ENCODE measurements at regions not wholly inside any gene's neighbourhood (a gene's known extent, or its start where the extent isn't known, plus 50 kb on each side); places are given as distances from the start of the nearest gene placed in this dataset.

DNA sequence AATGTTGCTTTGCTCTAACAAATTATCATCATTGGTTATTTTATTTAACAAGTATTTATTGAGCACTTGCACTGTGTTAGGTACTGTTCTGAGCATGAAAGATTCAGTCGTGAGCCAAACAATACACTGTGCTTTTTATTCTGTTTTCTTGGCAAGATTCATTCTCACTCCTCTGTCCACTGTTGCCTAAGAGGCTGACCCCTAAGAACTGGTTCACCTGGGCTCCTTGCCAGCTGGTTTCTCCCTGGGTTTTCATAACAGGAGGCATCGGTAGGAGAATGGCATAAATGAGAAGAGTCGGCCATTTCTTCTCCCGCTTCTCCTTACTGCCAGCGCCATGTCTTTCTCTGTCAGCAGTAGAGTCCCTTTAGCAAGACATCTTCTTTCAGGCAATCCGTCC lies 243.7 kb upstream of the DIAPH2 start:
- H4K91ac ChIP-seq (replicated peaks; ENCODE audit: insufficient read length, low read length): no peak overlapping the region
- H2BK15ac ChIP-seq (ENCODE audit: low read length): no peak overlapping the region
- no peak overlapping the region for H4K8ac ChIP-seq (ENCODE audit: extremely low read depth, insufficient read depth, low read length)
- no peak overlapping the region for H3K4ac ChIP-seq (replicated peaks; ENCODE audit: insufficient read length, low read depth, low read length)
- H3K79me1 ChIP-seq (ENCODE audit: low read depth, low read length): no peaks in the 10 kb centered on the region
- WGBS, 2 experiments (ENCODE audit: extremely low coverage in 1 of 2, insufficient coverage in 1 of 2, insufficient read length in 1 of 2, insufficient replicate concordance in 2 of 2, low coverage in 1 of 2, low lambda C conversion rate in 2 of 2, missing lambda C conversion rate in 1 of 2): 97% methylated on average over 6 of the region's 6 CpGs; no CpG with 5 or more reads in 1 of the 2 experiments
- no peak overlapping the region for H3K23ac ChIP-seq (ENCODE audit: insufficient read length)
- no peaks in the 10 kb centered on the region for H4K20me1 ChIP-seq (replicated peaks in 1 of 2; ENCODE audit: control insufficient read depth in 1 of 2, insufficient read depth in 2 of 2, low read length in 2 of 2)
- DNase-seq (ENCODE audit: low read depth in 1 of 2, low spot score in 2 of 2) (no peak), FAIRE-seq (no peak)
- no peaks in the 10 kb centered on the region for H3K23me2 ChIP-seq (ENCODE audit: low read depth, low read length)
- H3K4me3 ChIP-seq (ENCODE audit: extremely low read depth in 1 of 4, insufficient read depth in 2 of 4, low read depth in 3 of 4, low read length in 4 of 4): no peak overlapping the region
- no peak overlapping the region for H2AFZ ChIP-seq (ENCODE audit: low read length)
- no peak overlapping the region for H2BK12ac ChIP-seq (ENCODE audit: low read depth, low read length)
- CTCF ChIA-PET (ENCODE audit: partially characterized antibody): no interaction called here
- no peak overlapping the region for H3K18ac ChIP-seq (ENCODE audit: extremely low read depth, low read length)
- H3K27ac ChIP-seq (ENCODE audit: low read depth, low read length): no peak overlapping the region
- H3K14ac ChIP-seq (ENCODE audit: insufficient read length): no peak overlapping the region
- no peak overlapping the region for H2AK5ac ChIP-seq (ENCODE audit: low read depth, low read length)
- no peaks in the 10 kb centered on the region for H3K4me1 ChIP-seq (replicated peaks in 1 of 4; ENCODE audit: control insufficient read depth in 3 of 4, insufficient read depth in 4 of 4, low read length in 3 of 4)
- no peaks in the 10 kb centered on the region for H3K9me3 ChIP-seq (ENCODE audit: insufficient read depth in 2 of 2, low read depth in 1 of 2, low read length in 1 of 2)
- H2BK5ac ChIP-seq (ENCODE audit: low read depth, low read length): no peak overlapping the region
- no peak overlapping the region for H3K4me2 ChIP-seq (ENCODE audit: insufficient read depth in 1 of 2, low read depth in 2 of 2, low read length in 2 of 2)
- no peaks in the 10 kb centered on the region for H3K79me2 ChIP-seq (ENCODE audit: control insufficient read depth in 1 of 2, insufficient read depth in 2 of 2, low read length in 2 of 2)
- H2BK20ac ChIP-seq (ENCODE audit: low read length): no peak overlapping the region
- no peaks in the 10 kb centered on the region for H3K27me3 ChIP-seq (replicated peaks in 1 of 4; ENCODE audit: control insufficient read depth in 3 of 4, extremely low read depth in 1 of 4, insufficient read depth in 3 of 4, low read length in 3 of 4)
- POLR2A ChIA-PET (ENCODE audit: partially characterized antibody): no interaction called here
- H3K9ac ChIP-seq (replicated peaks in 1 of 4; ENCODE audit: extremely low read depth in 1 of 4, low read depth in 3 of 4, low read length in 3 of 4): no peak overlapping the region
- no peak overlapping the region for H3K56ac ChIP-seq (replicated peaks; ENCODE audit: insufficient read length, low read depth, low read length)
- no peak overlapping the region for H2BK120ac ChIP-seq (replicated peaks; ENCODE audit: low read depth, low read length)
- no peak overlapping the region for H4K5ac ChIP-seq (ENCODE audit: insufficient read length, low read depth, low read length)
- H3K36me3 ChIP-seq (ENCODE audit: control insufficient read depth in 2 of 4, insufficient read depth in 4 of 4, low read length in 3 of 4): no peaks in the 10 kb centered on the region
- TF ChIP-seq CHD1 (IDR thresholded peaks at IDR 0.05; ENCODE audit: low read depth, low read length) (no peak), TCF12 (IDR thresholded peaks at IDR 0.05; ENCODE audit: low read depth, low read length) (no peak), RXRA (IDR thresholded peaks at IDR 0.05; ENCODE audit: insufficient read depth, low read depth, low read length) (no peak), POLR2A (IDR thresholded peaks at IDR 0.05; ENCODE audit: control extremely low read depth in 1 of 2, low read depth in 2 of 2, low read length in 2 of 2) (no peak), BACH1 (IDR thresholded peaks at IDR 0.05; ENCODE audit: low read length) (no peak), NANOG (IDR thresholded peaks at IDR 0.05; ENCODE audit: insufficient read depth, low read depth, low read length, poor library complexity, severe bottlenecking) (no peak), RNF2 (IDR thresholded peaks at IDR 0.05; ENCODE audit: borderline replicate concordance, low read depth, low read length, missing control alignments, poor library complexity, severe bottlenecking) (no peak), MAFK (IDR thresholded peaks at IDR 0.05; ENCODE audit: low read depth, low read length) (no peak), EP300 (IDR thresholded peaks at IDR 0.05; ENCODE audit: borderline replicate concordance in 1 of 2, low read depth in 2 of 2, low read length in 2 of 2) (no peak), RAD21 (IDR thresholded peaks at IDR 0.05 in 1 of 2, conservative IDR thresholded peaks at IDR 0.05 in 1 of 2; ENCODE audit: low read depth in 2 of 2, low read length in 2 of 2) (no peak), RBBP5 (IDR thresholded peaks at IDR 0.05; ENCODE audit: borderline replicate concordance, low read depth, low read length) (no peak), KDM5A (IDR thresholded peaks at IDR 0.05; ENCODE audit: low read length) (no peak), NRF1 (IDR thresholded peaks at IDR 0.05; ENCODE audit: low read depth, low read length) (no peak), TAF1 (IDR thresholded peaks at IDR 0.05; ENCODE audit: low read depth, low read length) (no peak), GABPA (IDR thresholded peaks at IDR 0.05; ENCODE audit: borderline replicate concordance, insufficient read depth, low read length) (no peak), SP1 (IDR thresholded peaks at IDR 0.05; ENCODE audit: low read depth, low read length) (no peak)
